Endothelial cell (in vitro differentiated cells): ENCODE measurements at regions not wholly inside any gene's neighbourhood (a gene's known extent, or its start where the extent isn't known, plus 50 kb on each side); places are given as distances from the start of the nearest gene placed in this dataset.

ENCODE experiments used
- DNase-seq: peaks from one replicate; pipeline ENCODE4 v3.0.0; 2021; ENCODE audit warnings: low spot score
- H3K27ac Mint-ChIP-seq: one replicate; pipeline ENCODE4 v1.8.0; 2021; ENCODE audit warnings: mixed read lengths, inconsistent platforms; ENCODE audit not compliant: unreplicated experiment
- H3K27me3 Mint-ChIP-seq: one replicate; pipeline ENCODE4 v1.8.0; 2021; ENCODE audit warnings: mild to moderate bottlenecking, moderate library complexity, mixed read lengths, inconsistent platforms; ENCODE audit not compliant: unreplicated experiment
- H3K36me3 Mint-ChIP-seq: one replicate; pipeline ENCODE4 v1.8.0; 2021; ENCODE audit warnings: mild to moderate bottlenecking, low read depth, mixed read lengths, inconsistent platforms; ENCODE audit not compliant: unreplicated experiment
- H3K4me1 Mint-ChIP-seq: one replicate; pipeline ENCODE4 v1.8.0; 2021; ENCODE audit warnings: mild to moderate bottlenecking, mixed read lengths, inconsistent platforms; ENCODE audit not compliant: unreplicated experiment
- H3K4me3 Mint-ChIP-seq: one replicate; pipeline ENCODE4 v1.8.0; 2021; ENCODE audit warnings: mild to moderate bottlenecking, mixed read lengths, inconsistent platforms; ENCODE audit not compliant: unreplicated experiment
- H3K9me3 Mint-ChIP-seq: one replicate; pipeline ENCODE4 v1.8.0; 2021; ENCODE audit warnings: mixed read lengths, inconsistent platforms; ENCODE audit not compliant: unreplicated experiment
- CTCF ChIP-seq: fragments of 200-600 bp; sonication (generic); IDR thresholded peaks from one replicate; pipeline ENCODE4 v1.5.0; 2021; ENCODE audit warnings: antibody characterized with exemption; ENCODE audit not compliant: unreplicated experiment

DNA sequence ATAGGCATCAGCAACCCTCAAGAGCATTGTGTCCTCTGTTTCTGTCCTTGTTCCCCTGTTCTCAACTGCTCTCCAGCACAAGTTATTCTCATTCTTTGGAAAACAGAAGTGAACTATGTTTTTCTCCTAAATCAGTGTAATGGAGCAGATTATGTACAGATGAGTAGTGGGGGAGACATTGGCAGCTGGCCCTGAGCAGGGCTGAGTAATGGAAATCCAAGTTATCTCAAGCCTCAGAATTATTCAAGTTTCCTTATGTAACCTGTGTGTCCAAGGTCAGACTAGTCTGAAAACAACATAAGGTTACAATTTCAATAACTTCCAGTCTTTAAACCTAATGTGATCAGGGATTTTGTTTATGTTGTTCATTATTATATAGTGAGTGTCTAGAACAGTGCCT lies 116.1 kb upstream of the FUT8 start:
- Mint-ChIP-seq H3K4me3 (no peak overlapping the region), H3K36me3 (no peaks in the 10 kb centered on the region), H3K27ac (no peak overlapping the region), H3K27me3 (peaks cover 1% of the 10 kb centered on the region), H3K9me3 (no peaks in the 10 kb centered on the region), H3K4me1 (no peaks in the 10 kb centered on the region)
- no peak for TF ChIP-seq CTCF
- no peak for DNase-seq

- no peak for DNase-seq
- Mint-ChIP-seq H3K4me1 (no peaks in the 10 kb centered on the region), H3K36me3 (no peaks in the 10 kb centered on the region), H3K27me3 (peaks cover 1% of the 10 kb centered on the region), H3K4me3 (no peak overlapping the region), H3K9me3 (no peaks in the 10 kb centered on the region), H3K27ac (no peak overlapping the region)
- no peak for TF ChIP-seq CTCF
These were observed 115.7 kb upstream of the FUT8 start for GRCh38 chr14:65296876-65297275.

DNA sequence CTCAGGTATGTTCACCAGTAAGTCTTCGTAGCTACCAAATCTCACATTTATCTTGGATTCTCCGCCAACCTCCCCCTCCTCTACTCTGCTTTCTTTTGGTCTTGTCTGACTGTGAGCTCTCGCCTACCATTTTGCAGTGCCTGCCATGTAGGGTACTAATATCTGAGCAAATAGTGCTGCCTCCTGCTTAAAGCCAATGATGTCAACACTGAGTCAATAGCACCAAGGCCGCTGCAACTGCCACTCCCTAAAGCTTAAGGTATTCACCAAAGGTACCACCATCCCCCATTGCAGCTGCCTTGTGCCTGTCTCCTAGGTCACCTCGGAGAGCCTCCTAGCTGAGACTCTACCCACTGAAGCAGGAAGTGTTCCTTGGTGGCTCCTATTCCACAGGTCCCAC lies 114.8 kb upstream of the FUT8 start:
- Mint-ChIP-seq H3K4me1 (no peaks in the 10 kb centered on the region), H3K9me3 (no peaks in the 10 kb centered on the region), H3K36me3 (no peaks in the 10 kb centered on the region), H3K27ac (peak overlapping the region; percentile 25), H3K4me3 (no peak overlapping the region), H3K27me3 (peaks cover 1% of the 10 kb centered on the region)
- no peak for TF ChIP-seq CTCF
- DNase-seq: no peak

- no peak for DNase-seq
- Mint-ChIP-seq H3K36me3 (no peaks in the 10 kb centered on the region), H3K27me3 (peaks cover 4% of the 10 kb centered on the region), H3K9me3 (no peaks in the 10 kb centered on the region), H3K27ac (no peak overlapping the region), H3K4me1 (no peaks in the 10 kb centered on the region), H3K4me3 (no peak overlapping the region)
- TF ChIP-seq CTCF: no peak
These were observed 112.7 kb upstream of the FUT8 start for GRCh38 chr14:65299826-65300225.

GRCh38 chr14:65301862-65302539 lies 110.5 kb upstream of the FUT8 start:
- no peak for DNase-seq
- no peaks in the 10 kb centered on the region for H3K9me3 Mint-ChIP-seq
- H3K36me3 Mint-ChIP-seq: no peaks in the 10 kb centered on the region
- no peaks in the 10 kb centered on the region for H3K4me1 Mint-ChIP-seq
- no peak overlapping the region for H3K4me3 Mint-ChIP-seq
- no peak overlapping the region for H3K27ac Mint-ChIP-seq
- peaks cover 4% of the 10 kb centered on the region for H3K27me3 Mint-ChIP-seq
- no peak for TF ChIP-seq CTCF
